ENCODE measurements at regions not wholly inside any gene's neighbourhood (a gene's known extent, or its start where the extent isn't known, plus 50 kb on each side); places are given as distances from the start of the nearest gene placed in this dataset.

GRCh38 chr18:21162786-21163185 lies 51.2 kb upstream of the ROCK1 start:
- DNase-seq: no peak

- peak; percentile 20 for DNase-seq
These were observed 52.3 kb upstream of the ROCK1 start for GRCh38 chr18:21163647-21164547.

GRCh38 chr18:21164548-21165095 lies 53.0 kb upstream of the ROCK1 start:
- no peak for DNase-seq

- no peak for DNase-seq
These were observed 56.2 kb upstream of the ROCK1 start for GRCh38 chr18:21167641-21168377.

- no peak for DNase-seq
These were observed 57.3 kb upstream of the ROCK1 start for GRCh38 chr18:21168880-21169279.

- no peak for DNase-seq
These were observed 64.2 kb upstream of the GREB1L start for GRCh38 chr18:21177822-21178221.

GRCh38 chr18:21179590-21180220 lies 62.3 kb upstream of the GREB1L start:
- DNase-seq: peak; percentile 56

- no peak for DNase-seq
These were observed 61.4 kb upstream of the GREB1L start for GRCh38 chr18:21180588-21180987.

- DNase-seq: no peak
These were observed 60.3 kb upstream of the GREB1L start for GRCh38 chr18:21181766-21182165.

- DNase-seq: no peak
These were observed 58.4 kb upstream of the GREB1L start for GRCh38 chr18:21183670-21184069.

- DNase-seq: no peak
These were observed 57.5 kb upstream of the GREB1L start for GRCh38 chr18:21184396-21184996.

- DNase-seq: no peak
These were observed 54.1 kb upstream of the GREB1L start for GRCh38 chr18:21187886-21188285.

GRCh38 chr18:21191596-21192307 lies 50.3 kb upstream of the GREB1L start:
- no peak for DNase-seq
